Peyer's patch (tissue), 4 donors: ENCODE measurements at regions not wholly inside any gene's neighbourhood (a gene's known extent, or its start where the extent isn't known, plus 50 kb on each side); places are given as distances from the start of the nearest gene placed in this dataset.

Experiments
- POLR2A ChIP-seq, 2 donors: fragments of 450-650 bp; IDR thresholded peaks; one replicate each; pipeline ENCODE4 v1.5.1; 2017; ENCODE audit warnings: antibody characterized with exemption in 2 of 2, mild to moderate bottlenecking in 2 of 2, moderate library complexity in 2 of 2
- TF ChIP-seq, protein P1 (sequence below), 6 experiments: fragments of 450-650 bp in 4 of 6; fragments of 200-600 bp in 2 of 6; sonication (generic) in 1 of 6; IDR thresholded peaks; one replicate each; pipeline ENCODE4 v1.5.1; 2017 to 2019; ENCODE audit warnings: antibody characterized with exemption in 6 of 6, mild to moderate bottlenecking in 3 of 6, moderate library complexity in 1 of 6

DNA sequence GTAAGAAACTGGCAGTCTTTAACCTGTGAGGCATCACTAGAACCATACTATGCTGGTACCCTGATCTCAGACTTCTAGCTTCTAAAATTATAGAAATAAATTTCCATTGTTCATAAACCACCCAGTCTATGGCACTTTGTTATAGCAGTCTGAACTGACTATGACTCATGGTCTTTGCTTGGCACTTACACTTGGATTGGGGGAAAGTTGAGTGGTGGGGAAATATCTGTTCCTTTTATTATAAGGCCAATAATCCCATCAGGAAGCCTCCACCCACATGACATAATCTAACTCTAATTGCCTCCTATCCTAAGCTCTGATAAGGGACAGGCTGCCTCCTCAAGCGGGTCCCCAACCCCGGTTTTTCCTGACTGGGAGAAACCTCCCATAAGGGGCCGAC lies 61.4 kb upstream of the PACRGL start:
- TF ChIP-seq, protein P1, sequence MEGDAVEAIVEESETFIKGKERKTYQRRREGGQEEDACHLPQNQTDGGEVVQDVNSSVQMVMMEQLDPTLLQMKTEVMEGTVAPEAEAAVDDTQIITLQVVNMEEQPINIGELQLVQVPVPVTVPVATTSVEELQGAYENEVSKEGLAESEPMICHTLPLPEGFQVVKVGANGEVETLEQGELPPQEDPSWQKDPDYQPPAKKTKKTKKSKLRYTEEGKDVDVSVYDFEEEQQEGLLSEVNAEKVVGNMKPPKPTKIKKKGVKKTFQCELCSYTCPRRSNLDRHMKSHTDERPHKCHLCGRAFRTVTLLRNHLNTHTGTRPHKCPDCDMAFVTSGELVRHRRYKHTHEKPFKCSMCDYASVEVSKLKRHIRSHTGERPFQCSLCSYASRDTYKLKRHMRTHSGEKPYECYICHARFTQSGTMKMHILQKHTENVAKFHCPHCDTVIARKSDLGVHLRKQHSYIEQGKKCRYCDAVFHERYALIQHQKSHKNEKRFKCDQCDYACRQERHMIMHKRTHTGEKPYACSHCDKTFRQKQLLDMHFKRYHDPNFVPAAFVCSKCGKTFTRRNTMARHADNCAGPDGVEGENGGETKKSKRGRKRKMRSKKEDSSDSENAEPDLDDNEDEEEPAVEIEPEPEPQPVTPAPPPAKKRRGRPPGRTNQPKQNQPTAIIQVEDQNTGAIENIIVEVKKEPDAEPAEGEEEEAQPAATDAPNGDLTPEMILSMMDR (IDR thresholded peaks at IDR 0.05): no peak
- no peak for TF ChIP-seq POLR2A (IDR thresholded peaks at IDR 0.05)
